Cardiac fibroblast (primary cell): ENCODE measurements at regions not wholly inside any gene's neighbourhood (a gene's known extent, or its start where the extent isn't known, plus 50 kb on each side); places are given as distances from the start of the nearest gene placed in this dataset.

Source experiments
- DNase-seq, 2 donors: peaks; one replicate each; pipeline versions ENCODE4 v3.0.0 to v3.0.0-alpha.2; 2010; ENCODE audit warnings: low read depth in 2 of 2
- H3K4me3 ChIP-seq, 2 donors: replicated peaks in 1 of 2; 1 replicate in 1 of 2; 2 replicates in 1 of 2; pipeline ENCODE4 v1.5.1; 2011; ENCODE audit warnings: low read depth in 2 of 2, low read length in 2 of 2, mild to moderate bottlenecking in 2 of 2, moderate library complexity in 1 of 2
- TF ChIP-seq, protein P1 (sequence below): IDR thresholded peaks from one replicate; pipeline ENCODE4 v1.5.1; 2011; ENCODE audit warnings: low read depth, mild to moderate bottlenecking, low read length, inconsistent platforms

DNA sequence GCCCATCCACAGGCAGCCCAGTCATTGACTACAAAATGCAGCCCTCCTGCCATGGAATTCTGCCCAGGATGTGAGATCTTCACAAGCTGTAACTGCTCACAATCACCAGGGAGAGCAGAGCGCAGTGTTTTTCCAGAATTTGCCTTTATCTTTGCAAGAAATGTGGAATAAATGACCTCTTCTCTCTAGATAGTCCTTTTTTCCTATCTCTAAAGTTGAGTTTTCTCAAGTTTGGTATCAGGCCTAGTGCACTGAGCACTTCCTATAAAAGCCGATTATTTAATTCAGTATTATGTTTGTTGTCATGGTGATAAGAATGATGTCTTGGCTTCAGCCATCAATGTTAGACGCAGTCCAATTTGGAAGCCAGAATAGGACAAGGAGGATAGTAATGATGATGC lies 246.9 kb upstream of the IRF2BP2 start:
- no peak overlapping the region for H3K4me3 ChIP-seq
- TF ChIP-seq, protein P1, sequence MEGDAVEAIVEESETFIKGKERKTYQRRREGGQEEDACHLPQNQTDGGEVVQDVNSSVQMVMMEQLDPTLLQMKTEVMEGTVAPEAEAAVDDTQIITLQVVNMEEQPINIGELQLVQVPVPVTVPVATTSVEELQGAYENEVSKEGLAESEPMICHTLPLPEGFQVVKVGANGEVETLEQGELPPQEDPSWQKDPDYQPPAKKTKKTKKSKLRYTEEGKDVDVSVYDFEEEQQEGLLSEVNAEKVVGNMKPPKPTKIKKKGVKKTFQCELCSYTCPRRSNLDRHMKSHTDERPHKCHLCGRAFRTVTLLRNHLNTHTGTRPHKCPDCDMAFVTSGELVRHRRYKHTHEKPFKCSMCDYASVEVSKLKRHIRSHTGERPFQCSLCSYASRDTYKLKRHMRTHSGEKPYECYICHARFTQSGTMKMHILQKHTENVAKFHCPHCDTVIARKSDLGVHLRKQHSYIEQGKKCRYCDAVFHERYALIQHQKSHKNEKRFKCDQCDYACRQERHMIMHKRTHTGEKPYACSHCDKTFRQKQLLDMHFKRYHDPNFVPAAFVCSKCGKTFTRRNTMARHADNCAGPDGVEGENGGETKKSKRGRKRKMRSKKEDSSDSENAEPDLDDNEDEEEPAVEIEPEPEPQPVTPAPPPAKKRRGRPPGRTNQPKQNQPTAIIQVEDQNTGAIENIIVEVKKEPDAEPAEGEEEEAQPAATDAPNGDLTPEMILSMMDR = no peak
- DNase-seq = peak in 1 of 2 donors; percentile 60

DNA sequence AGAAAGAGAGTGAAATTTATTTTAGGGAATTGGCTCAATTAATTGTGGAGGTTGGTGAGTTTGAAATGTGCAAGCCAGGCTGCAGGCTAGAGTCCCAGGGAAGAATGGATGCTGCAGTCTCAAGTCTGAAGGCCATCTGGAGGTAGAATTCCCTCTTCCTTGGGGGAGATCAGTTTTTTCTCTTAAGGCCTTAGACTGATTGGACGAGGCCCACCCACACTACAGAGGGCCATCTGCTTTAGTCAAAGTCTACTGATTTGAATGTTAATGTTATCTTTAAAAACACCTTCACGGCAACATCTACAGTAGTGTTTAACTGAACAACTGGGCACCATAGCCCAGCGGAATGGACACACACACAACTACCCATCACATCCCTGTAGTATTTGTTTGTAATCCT lies 245.9 kb upstream of the IRF2BP2 start:
- no peak for DNase-seq
- no peak overlapping the region for H3K4me3 ChIP-seq
- TF ChIP-seq, protein P1 = no peak

DNA sequence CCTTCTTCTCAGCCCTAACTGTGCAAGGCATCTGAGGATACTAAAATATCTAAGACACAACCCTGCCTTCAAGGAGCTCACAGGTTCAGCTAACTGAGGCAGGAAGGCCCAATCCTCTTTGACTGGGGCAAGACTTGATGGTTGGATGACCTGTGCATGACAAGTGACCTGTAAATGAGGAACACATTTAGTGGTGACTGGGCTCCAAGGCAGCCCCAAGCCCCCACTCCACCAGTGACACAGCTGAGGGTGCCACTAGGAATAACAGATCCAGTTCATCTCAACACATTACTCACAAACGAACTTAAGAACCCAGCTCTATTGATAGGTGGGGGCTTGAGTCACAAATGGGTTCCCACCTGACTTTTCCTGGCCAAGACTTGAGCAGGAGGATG lies 244.7 kb upstream of the IRF2BP2 start:
- DNase-seq = no peak
- TF ChIP-seq, protein P1 = no peak
- H3K4me3 ChIP-seq = no peak overlapping the region

DNA sequence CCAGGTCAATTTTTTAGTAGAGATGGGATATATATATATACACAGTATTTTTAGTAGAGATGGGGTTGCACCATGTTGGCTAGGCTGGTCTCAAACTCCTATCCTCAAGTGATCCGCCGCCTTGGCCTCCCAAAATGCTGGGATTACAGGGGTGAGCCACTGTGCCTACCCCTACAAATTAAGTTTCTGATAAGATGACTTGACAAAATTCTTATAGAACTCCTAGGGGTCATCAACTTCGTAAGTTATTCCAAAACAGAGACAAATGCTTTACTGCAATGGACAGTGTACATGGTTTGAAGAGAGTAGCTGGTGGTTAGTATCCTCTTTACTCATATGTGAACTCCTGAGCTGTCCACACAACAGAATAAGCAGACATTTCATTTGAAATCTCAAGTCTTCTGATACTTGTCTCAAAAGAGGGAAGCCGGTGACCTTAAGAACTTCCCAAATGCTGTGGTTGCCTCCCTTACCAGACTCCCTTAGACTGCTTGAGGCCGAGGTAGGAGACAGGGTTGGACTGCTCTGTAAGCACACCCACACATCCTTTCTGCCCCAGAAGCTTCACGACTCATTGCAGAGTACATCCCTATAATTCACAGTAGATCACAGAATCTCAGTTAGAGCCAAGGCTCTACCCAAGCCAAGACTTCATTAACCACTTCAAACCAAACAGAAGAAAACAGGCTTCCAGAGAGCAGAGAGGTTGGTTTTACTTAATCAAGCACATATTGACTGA lies 244.1 kb upstream of the IRF2BP2 start:
- no peak for DNase-seq
- no peak overlapping the region for H3K4me3 ChIP-seq
- TF ChIP-seq, protein P1 = no peak

DNA sequence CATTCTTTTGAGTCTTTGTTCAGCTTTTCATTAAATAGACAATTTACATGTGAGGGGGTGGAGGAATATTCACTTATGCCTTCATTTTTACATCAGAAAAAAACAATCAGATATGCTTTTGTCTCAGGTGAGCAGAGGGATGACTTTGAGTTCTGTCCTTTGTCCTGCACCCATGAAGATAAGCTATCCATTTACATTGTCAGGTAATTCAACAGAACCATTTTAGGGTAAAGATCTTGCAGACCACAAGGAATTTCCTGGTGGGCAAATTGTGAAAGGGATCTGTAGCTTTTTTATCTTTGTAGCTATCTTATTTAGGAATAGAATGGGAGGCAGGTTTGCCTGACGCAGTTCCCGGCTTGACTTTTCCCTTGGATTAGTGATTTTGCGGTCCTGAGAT lies 242.7 kb upstream of the IRF2BP2 start:
- TF ChIP-seq, protein P1 = no peak
- no peak overlapping the region for H3K4me3 ChIP-seq
- DNase-seq = no peak

DNA sequence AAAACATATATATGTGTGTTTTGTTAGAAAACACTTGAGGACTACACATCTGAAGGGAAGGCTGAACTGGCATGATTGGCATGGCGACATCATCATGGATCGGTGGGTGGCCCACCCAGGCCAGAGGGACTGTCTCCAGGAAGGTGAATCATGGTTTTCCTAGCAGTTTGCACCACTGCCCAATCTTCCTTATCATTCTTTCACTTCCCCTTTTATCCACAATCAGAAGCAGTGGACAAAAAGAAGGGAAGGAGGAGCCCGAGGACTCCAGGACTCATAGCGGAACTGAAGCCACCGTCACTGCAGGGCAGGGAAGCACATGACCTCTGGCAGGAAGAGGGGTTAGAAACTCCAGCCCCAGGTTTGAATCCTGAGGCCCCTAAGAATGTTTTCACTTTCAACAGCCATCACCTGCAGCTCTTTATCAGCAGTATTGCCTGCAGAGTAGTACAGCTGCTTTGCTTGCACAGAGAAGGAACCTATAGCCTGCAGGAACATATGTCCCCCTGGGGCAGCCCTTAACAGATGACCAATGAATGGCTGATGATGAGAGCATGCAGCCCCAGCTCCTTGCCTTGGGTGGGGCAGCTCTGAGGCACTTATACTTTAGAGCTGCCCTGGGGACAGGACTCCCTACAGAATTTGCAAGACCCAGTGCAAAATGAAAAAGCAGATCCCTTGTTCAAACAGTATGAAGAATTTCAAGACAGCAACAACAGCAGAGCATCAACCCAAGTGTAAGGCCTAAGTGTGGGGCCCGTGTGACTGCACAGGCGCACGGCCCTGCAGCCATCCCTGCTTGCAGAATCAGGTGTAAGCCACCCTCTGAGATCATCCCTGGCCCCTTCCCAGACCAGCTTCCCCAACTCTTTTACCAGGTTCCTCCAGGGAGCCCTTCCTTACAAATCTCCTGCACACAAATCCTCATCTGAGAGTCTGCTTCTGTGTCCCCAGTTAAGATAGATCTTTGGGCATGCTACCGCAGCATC lies 241.8 kb upstream of the IRF2BP2 start:
- TF ChIP-seq, protein P1 = no peak
- DNase-seq = peak; percentile 36 to 49
- H3K4me3 ChIP-seq = no peak overlapping the region
